Posterior vena cava (tissue), 2 donors: ENCODE measurements at regions not wholly inside any gene's neighbourhood (a gene's known extent, or its start where the extent isn't known, plus 50 kb on each side); places are given as distances from the start of the nearest gene placed in this dataset.

ENCODE experiments used
- DNase-seq: peaks from one replicate; pipeline ENCODE4 v3.0.0-alpha.2; 2020; ENCODE audit warnings: low spot score
- intact Hi-C, 2 donors: fragments of 100-400 bp; cut with DNase I; formaldehyde crosslinking; loops; one replicate each; pipeline versions ENCODE4 v1.14.1 to v1.14.2; 2022 to 2023
- donor health status: DM: yes; HTN: yes; CAD: no.
- donor health status: DM: yes; HTN: yes; CAD: no.

DNA sequence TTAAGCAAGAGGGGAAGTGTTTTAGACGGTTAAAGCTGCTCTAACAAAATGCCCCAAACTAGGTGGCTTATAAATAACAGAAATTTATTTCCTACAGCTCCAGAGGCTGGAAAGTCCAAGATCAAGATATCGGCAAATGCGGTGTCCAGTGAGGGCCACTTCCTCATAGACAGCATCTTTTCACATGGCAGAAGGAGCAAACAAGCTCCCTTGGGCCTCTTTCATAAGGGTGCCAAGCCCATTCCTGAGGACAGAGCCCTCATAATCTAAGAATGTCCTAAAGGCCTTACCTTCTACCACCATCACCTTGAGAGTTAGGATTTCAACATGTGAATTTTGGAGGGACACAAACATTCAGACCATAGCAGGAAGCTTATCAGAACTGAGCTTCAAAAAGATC is 57.3 kb upstream of the PPP1CB start:
- no peak for DNase-seq
- intact Hi-C loops: no loop called here

DNA sequence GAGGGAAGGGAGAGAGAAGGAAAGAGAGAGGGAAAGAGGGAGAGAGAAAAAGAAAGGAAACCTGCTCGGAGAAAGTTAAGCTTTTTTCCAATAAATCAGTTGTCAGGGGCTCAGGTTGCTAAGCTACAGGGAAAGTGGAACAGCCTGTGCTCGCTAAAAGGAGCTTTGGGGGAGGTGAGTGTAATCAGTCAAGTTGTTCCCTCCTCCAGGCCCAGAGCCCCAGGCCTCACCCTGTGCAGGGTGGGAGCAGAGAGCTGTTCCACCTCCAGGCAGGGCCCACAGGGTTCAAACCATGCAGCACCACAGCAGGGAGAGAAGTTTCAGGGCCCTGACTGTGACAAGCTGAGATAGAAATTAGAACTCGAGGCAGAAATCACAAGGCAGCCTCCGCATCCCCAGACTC is 56.4 kb upstream of the PPP1CB start:
- no peak for DNase-seq
- intact Hi-C loops: no loop called here

DNA sequence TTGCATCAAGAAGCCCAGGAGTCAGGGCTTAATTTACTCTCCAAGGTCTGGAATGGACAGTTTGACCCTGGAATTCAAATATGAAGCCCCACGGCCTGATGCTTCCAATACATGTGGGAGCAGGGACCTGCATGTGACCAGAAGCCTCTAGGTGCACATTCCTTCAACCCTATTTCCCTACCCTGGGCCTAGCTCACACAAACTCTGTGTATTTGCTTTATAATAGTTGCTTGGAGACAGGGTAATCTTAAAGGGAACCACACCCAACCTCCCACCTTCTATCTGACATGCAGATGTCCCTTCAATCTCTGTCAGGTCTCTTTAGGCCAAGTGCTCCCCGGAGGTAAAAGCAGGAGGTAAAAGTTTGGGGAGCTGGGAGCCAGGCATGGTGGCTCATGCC is 55.4 kb upstream of the PPP1CB start:
- no peak for DNase-seq
- intact Hi-C loops: no loop called here

DNA sequence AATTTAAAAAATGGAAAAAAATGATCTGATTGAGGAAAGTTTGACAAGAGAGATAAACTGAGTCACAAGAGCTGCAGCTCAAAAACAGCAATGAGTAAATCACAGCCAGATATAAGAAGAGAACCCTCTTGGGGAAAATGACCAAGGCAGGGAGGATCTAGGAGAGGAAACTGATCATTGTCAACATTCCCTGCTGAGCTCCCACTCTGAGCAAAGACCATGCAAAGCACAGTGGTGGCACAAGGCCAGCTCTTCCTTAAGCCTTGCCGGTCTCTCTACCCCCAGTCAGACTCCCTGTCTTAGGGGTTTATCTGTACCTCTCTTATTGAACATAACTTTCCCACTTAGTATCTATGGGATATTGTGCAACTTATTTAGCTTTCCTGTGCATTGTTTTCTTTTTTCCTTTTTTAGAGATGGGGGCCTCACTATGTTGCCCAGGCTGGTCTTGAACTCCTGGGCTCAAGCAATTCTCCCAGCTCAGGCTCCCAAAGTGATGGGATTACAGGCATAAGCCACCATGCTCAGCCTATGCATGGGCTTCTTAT is 54.0 kb upstream of the PPP1CB start:
- intact Hi-C loops: loop anchor here in 1 of 2 donors (2.0 kb wide), 1 partner anchor 33 kb away; no protein-coding TSS in a partner anchor
- no peak for DNase-seq

DNA sequence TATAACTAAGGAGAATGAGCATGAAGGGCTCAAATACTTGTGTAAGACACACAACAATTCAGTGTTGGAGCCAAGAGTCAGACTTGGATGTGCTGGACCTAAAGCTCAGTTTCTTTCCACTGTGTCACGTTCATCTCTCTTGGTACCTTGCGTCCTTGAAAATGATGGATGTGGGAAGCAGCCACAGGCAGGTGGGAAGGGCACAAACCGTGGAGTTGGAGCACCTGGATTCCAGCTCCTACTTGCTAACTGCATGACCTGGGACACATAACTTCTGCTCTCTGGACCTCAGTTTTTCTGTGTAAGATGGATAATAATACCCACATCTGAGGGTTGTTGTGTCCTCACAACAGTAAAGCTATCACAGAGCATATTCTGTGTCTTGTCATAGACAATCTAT is 53.1 kb upstream of the PPP1CB start:
- intact Hi-C loops: loop anchor here in 1 of 2 donors (2.0 kb wide), 1 partner anchor 32 kb away; no protein-coding TSS in a partner anchor
- DNase-seq: no peak
